Mesendoderm (in vitro differentiated cells): ENCODE measurements at regions not wholly inside any gene's neighbourhood (a gene's known extent, or its start where the extent isn't known, plus 50 kb on each side); places are given as distances from the start of the nearest gene placed in this dataset.

Experiments used
- DNase-seq: peaks from one replicate; pipeline ENCODE4 v3.0.0; 2013
- H2AK5ac ChIP-seq: 2 replicates; pipeline ENCODE4 v1.6.1; 2013; ENCODE audit warnings: low read length, inconsistent platforms
- H2BK120ac ChIP-seq: 2 replicates; pipeline ENCODE4 v1.6.1; 2013; ENCODE audit warnings: low read depth, mild to moderate bottlenecking, low read length, moderate library complexity, mixed read lengths
- H2BK15ac ChIP-seq: replicated peaks from 2 replicates; pipeline ENCODE4 v1.6.1; 2013; ENCODE audit warnings: low read depth, mild to moderate bottlenecking, moderate library complexity
- H2BK5ac ChIP-seq: 2 replicates; pipeline ENCODE4 v1.6.1; 2013; ENCODE audit warnings: low read length, inconsistent platforms
- H3K18ac ChIP-seq: 2 replicates; pipeline ENCODE4 v1.6.1; 2013; ENCODE audit warnings: mild to moderate bottlenecking, low read length, mixed read lengths
- H3K23ac ChIP-seq: one replicate; pipeline ENCODE4 v1.6.1; 2013; ENCODE audit warnings: low read length
- H3K27ac ChIP-seq: 2 replicates; pipeline ENCODE4 v1.5.1; 2013; ENCODE audit warnings: low read depth, mild to moderate bottlenecking, inconsistent platforms, low read length, moderate library complexity
- H3K27me3 ChIP-seq: 2 replicates; pipeline ENCODE4 v1.6.1; 2013; ENCODE audit warnings: low read length, control low read depth, mild to moderate bottlenecking, inconsistent platforms; ENCODE audit not compliant: insufficient read depth, poor library complexity
- H3K36me3 ChIP-seq: 2 replicates; pipeline ENCODE4 v1.6.1; 2013; ENCODE audit warnings: low read length, inconsistent platforms; ENCODE audit not compliant: control insufficient read depth, insufficient read depth
- H3K4ac ChIP-seq: one replicate; pipeline ENCODE4 v1.6.1; 2013; ENCODE audit warnings: low read depth, mild to moderate bottlenecking, low read length, moderate library complexity
- H3K4me1 ChIP-seq: 2 replicates; pipeline ENCODE4 v1.6.1; 2013; ENCODE audit warnings: low read depth, low read length, inconsistent platforms; ENCODE audit not compliant: control insufficient read depth
- H3K4me2 ChIP-seq: 2 replicates; pipeline ENCODE4 v1.6.1; 2013; ENCODE audit warnings: low read length
- H3K4me3 ChIP-seq: 2 replicates; pipeline ENCODE4 v1.5.1; 2013; ENCODE audit warnings: mild to moderate bottlenecking, low read length
- H3K56ac ChIP-seq: one replicate; pipeline ENCODE4 v1.6.1; 2013; ENCODE audit warnings: low read length
- H3K79me1 ChIP-seq: 2 replicates; pipeline ENCODE4 v1.6.1; 2013; ENCODE audit warnings: low read length, inconsistent platforms
- H3K79me2 ChIP-seq: 2 replicates; pipeline ENCODE4 v1.6.1; 2013; ENCODE audit warnings: mild to moderate bottlenecking, low read length; ENCODE audit not compliant: control insufficient read depth, insufficient read depth
- H3K9ac ChIP-seq: 2 replicates; pipeline ENCODE4 v1.6.1; 2013; ENCODE audit warnings: low read length, inconsistent platforms
- H4K5ac ChIP-seq: one replicate; pipeline ENCODE4 v1.6.1; 2013; ENCODE audit warnings: low read length
- H4K8ac ChIP-seq: one replicate; pipeline ENCODE4 v1.6.1; 2013; ENCODE audit warnings: low read depth, mild to moderate bottlenecking, control low read depth, low read length, moderate library complexity
- WGBS: extraction: QIAGEN DNeasy Blood & Tissue Kit; methylation state at CpG from one replicate; pipeline ENCODE4 v1.1.7; 2013; ENCODE audit warnings: low lambda C conversion rate, missing lambda C conversion rate; ENCODE audit not compliant: insufficient coverage; ENCODE audit errors: extremely low coverage; 5-methylcytosine and 5-hydroxymethylcytosine counted together

DNA sequence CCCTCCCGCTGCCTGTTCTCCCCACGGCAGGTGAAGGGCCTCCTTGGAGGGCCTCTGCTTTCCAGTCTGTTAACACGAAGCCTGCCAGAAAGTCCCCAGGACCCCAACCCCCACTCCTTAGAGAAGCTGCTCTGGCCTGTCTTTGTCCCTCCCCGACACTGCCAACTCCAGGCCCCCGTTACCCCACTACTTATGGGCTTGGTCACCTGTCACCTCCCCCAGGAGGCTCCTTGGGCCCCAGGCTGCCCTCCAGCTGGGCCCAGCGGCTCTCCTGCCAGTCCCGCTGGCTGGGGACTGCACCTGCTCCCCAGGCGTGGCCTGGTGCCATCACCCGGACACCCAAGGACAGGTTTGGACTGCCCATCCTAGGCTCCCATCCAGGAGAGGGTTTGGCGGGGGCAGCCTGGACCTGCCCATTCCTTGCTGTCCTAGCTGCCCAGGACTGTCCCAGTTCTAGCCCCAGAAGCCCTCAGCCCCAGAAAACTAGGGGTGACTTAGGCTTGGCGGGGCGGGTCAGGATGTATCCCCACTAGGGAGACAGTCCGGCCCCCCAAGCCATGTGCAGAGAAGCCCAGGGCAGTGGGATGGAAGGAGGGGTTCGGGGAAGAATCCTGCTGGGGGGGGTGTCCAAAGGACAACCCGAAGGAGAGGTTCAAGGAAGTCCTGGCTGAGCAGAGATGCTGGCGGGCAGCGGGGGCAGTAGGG lies 155.7 kb upstream of the C14orf180 start:
- H3K36me3 ChIP-seq = no peaks in the 10 kb centered on the region
- H3K4me2 ChIP-seq = no peak overlapping the region
- no peaks in the 10 kb centered on the region for H3K79me1 ChIP-seq
- no peak overlapping the region for H3K9ac ChIP-seq
- H3K23ac ChIP-seq = no peak overlapping the region
- H3K4me1 ChIP-seq = no peaks in the 10 kb centered on the region
- H3K79me2 ChIP-seq = no peaks in the 10 kb centered on the region
- H2BK120ac ChIP-seq = no peak overlapping the region
- H3K27ac ChIP-seq = no peak overlapping the region
- no peak overlapping the region for H2BK5ac ChIP-seq
- H3K4ac ChIP-seq = no peak overlapping the region
- no peak overlapping the region for H3K18ac ChIP-seq
- H3K4me3 ChIP-seq = no peak overlapping the region
- no CpG with 5 or more reads among the region's 17 CpGs for WGBS
- H2AK5ac ChIP-seq = no peak overlapping the region
- no peak overlapping the region for H4K5ac ChIP-seq
- no peak overlapping the region for H3K56ac ChIP-seq
- H2BK15ac ChIP-seq = no peak overlapping the region
- no peaks in the 10 kb centered on the region for H3K27me3 ChIP-seq
- H4K8ac ChIP-seq = no peak overlapping the region
- no peak for DNase-seq

DNA sequence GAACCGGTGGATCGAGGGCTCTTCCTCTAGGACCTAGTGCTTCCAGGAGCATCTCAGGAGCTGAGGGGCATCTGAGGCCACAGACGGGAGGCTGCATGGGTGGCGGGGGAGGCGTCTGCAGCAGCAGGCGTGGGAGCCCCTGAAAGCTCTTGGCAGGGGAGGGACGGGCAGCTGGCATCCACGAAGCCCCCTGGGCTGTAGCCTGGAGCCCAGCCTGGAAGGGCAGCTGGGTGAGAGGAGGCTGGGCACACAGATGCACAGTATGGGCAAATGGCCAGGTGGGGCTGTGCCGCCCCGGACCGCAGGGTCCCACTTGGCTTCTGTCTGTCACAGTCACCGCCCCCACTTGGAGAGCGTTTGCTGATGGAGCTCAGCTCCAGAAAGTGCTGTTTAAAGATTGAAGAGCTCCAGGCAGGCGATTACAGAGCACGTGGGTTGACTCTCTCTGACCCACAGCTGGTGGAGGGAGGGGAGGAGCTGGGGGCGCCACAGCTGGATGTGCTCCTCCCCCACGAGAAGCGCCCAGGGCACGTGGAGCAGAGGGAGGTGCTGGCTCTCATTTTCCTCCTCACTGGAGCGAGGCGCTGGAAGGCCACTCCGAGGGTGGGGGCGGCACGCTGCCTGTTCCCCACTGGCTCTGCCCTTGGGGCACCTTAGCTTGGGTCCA lies 155.0 kb upstream of the C14orf180 start:
- H3K23ac ChIP-seq = no peak overlapping the region
- H4K5ac ChIP-seq = no peak overlapping the region
- no peak for DNase-seq
- H2BK5ac ChIP-seq = no peak overlapping the region
- H3K36me3 ChIP-seq = no peaks in the 10 kb centered on the region
- H3K79me2 ChIP-seq = no peaks in the 10 kb centered on the region
- no peak overlapping the region for H3K18ac ChIP-seq
- H2BK120ac ChIP-seq = no peak overlapping the region
- no CpG with 5 or more reads among the region's 24 CpGs for WGBS
- no peak overlapping the region for H3K27ac ChIP-seq
- no peaks in the 10 kb centered on the region for H3K4me1 ChIP-seq
- H2BK15ac ChIP-seq = no peak overlapping the region
- no peak overlapping the region for H2AK5ac ChIP-seq
- no peaks in the 10 kb centered on the region for H3K27me3 ChIP-seq
- H3K9ac ChIP-seq = no peak overlapping the region
- no peak overlapping the region for H3K56ac ChIP-seq
- no peak overlapping the region for H3K4me3 ChIP-seq
- no peak overlapping the region for H3K4ac ChIP-seq
- no peak overlapping the region for H4K8ac ChIP-seq
- H3K4me2 ChIP-seq = no peak overlapping the region
- H3K79me1 ChIP-seq = no peaks in the 10 kb centered on the region

- Histone ChIP-seq H3K27ac (no peak overlapping the region), H2AK5ac (no peak overlapping the region), H3K56ac (no peak overlapping the region), H3K4me2 (no peak overlapping the region), H3K36me3 (no peaks in the 10 kb centered on the region), H4K5ac (no peak overlapping the region), H3K4me1 (no peaks in the 10 kb centered on the region), H3K23ac (no peak overlapping the region), H3K4ac (no peak overlapping the region), H3K79me2 (no peaks in the 10 kb centered on the region), H2BK15ac (no peak overlapping the region), H3K4me3 (no peak overlapping the region), H4K8ac (no peak overlapping the region), H2BK5ac (no peak overlapping the region), H3K27me3 (no peaks in the 10 kb centered on the region), H3K9ac (no peak overlapping the region), H3K18ac (no peak overlapping the region), H3K79me1 (no peaks in the 10 kb centered on the region), H2BK120ac (no peak overlapping the region)
- DNase-seq = no peak
- whole genome bisulfite sequencing = no CpG with 5 or more reads among the region's 16 CpGs
These were observed 154.3 kb upstream of the C14orf180 start for GRCh38 chr14:104425171-104425681.

DNA sequence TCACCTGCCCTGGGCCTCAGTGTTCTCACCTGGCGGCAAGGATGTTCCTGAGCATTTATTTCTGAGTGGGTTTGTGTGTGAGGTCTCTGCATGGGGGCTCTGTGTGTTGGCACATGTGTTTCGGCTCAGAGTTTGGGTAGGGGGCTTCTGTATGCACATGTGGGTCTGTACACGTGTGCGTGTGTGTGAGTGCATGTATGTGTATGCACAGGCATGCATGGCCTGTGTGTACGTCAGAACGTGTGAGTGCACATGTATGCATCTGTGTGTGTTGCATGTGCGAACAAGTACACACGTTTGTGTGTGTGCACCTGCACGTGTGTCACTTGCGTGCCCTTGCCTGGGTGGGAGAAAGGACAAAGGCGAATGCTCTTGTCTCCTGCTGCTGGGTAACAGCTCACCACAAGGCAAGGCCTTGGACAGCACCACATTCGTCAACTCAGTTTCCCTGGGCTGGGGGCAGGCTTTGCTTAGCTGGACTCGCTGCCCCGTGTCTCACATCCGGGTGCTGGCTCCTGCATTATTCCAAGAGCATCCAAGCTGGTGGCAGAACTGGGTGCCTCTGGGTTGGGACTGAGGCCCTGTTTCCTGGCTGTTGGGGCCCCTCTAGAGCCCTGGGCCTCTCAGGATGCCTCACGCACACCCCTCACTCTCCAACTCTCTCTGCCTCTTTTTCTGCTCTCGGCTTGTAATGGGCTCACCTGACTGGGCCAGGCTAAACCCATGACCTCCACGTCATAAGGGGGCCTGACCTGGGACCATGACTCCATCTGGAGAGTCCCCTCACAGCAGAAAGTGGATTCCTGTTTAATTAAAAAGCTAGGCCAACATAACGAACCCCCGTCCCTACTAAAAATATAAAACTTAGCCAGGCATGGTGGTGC lies 153.6 kb upstream of the C14orf180 start:
- no peaks in the 10 kb centered on the region for H3K36me3 ChIP-seq
- no peak overlapping the region for H4K5ac ChIP-seq
- H3K4me2 ChIP-seq = no peak overlapping the region
- no peak overlapping the region for H3K18ac ChIP-seq
- H3K23ac ChIP-seq = no peak overlapping the region
- H2BK15ac ChIP-seq = no peak overlapping the region
- H3K27me3 ChIP-seq = no peaks in the 10 kb centered on the region
- H3K27ac ChIP-seq = no peak overlapping the region
- no peak overlapping the region for H3K4ac ChIP-seq
- H3K9ac ChIP-seq = no peak overlapping the region
- no peak for DNase-seq
- H3K4me3 ChIP-seq = no peak overlapping the region
- no peak overlapping the region for H2BK120ac ChIP-seq
- no peaks in the 10 kb centered on the region for H3K79me2 ChIP-seq
- no peak overlapping the region for H4K8ac ChIP-seq
- no peak overlapping the region for H2AK5ac ChIP-seq
- H2BK5ac ChIP-seq = no peak overlapping the region
- H3K56ac ChIP-seq = no peak overlapping the region
- H3K79me1 ChIP-seq = no peaks in the 10 kb centered on the region
- WGBS = no CpG with 5 or more reads among the region's 20 CpGs
- no peaks in the 10 kb centered on the region for H3K4me1 ChIP-seq

DNA sequence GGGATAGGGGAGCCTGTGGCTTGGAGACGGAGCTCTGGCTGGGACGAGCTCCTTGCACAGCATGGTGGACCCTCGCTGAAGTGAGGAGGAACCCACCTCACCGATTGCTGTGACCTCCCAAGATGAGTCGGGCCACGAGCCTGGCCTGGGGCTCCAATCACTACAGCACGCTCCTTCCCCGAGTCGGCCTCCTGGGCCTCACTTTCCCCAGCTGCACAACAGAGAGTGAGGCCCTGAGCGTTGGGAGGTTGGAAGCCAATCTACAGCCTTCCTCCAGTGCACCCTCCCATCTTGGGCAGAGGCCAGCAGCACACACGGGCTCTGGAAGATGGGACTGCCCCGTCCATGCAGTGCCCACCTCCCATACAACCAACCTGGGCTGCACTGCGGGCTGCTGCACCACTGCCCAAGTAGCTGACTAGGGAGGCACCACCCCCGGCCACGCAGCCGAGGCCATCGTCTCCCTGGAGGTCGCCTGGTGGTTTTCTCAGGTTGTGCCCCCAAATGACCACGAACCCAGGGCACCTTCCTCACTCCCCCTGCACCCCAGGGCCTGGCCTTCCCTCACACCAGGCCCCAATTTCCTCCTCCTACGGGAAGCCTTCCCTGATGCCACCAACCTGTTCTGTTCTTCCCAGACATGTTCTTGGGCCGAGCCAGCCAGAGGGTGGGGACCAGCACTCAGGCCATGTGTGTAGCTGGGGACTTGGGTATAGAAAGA lies 152.3 kb upstream of the C14orf180 start:
- no peak overlapping the region for H4K5ac ChIP-seq
- H2AK5ac ChIP-seq = no peak overlapping the region
- H3K4me3 ChIP-seq = no peak overlapping the region
- H3K4me2 ChIP-seq = no peak overlapping the region
- H3K79me1 ChIP-seq = no peaks in the 10 kb centered on the region
- H4K8ac ChIP-seq = no peak overlapping the region
- no peaks in the 10 kb centered on the region for H3K4me1 ChIP-seq
- no peaks in the 10 kb centered on the region for H3K36me3 ChIP-seq
- H2BK120ac ChIP-seq = no peak overlapping the region
- H3K79me2 ChIP-seq = no peaks in the 10 kb centered on the region
- H3K56ac ChIP-seq = no peak overlapping the region
- no peak for DNase-seq
- no peak overlapping the region for H2BK5ac ChIP-seq
- H3K27ac ChIP-seq = no peak overlapping the region
- WGBS = no CpG with 5 or more reads among the region's 21 CpGs
- H2BK15ac ChIP-seq = no peak overlapping the region
- H3K18ac ChIP-seq = no peak overlapping the region
- H3K9ac ChIP-seq = no peak overlapping the region
- no peak overlapping the region for H3K4ac ChIP-seq
- no peaks in the 10 kb centered on the region for H3K27me3 ChIP-seq
- H3K23ac ChIP-seq = no peak overlapping the region
